Renal cortical epithelial cell (primary cell): ENCODE measurements at regions not wholly inside any gene's neighbourhood (a gene's known extent, or its start where the extent isn't known, plus 50 kb on each side); places are given as distances from the start of the nearest gene placed in this dataset.
A peak's percentile ranks its signal among the peaks of the same experiment; 100 is the strongest.
"Not testable (repeated sequence)": the region's sequence is repeated elsewhere in the genome, so short reads cannot be mapped to it uniquely, and the experiment has no call there.

Source experiments
- DNase-seq: peaks from one replicate; pipeline ENCODE4 v3.0.0-alpha.2; 2011; ENCODE audit warnings: low read depth

- no peak for DNase-seq
Measured at GRCh38 chr5:118185018-118185417, 803.3 kb downstream of the DTWD2 start.

GRCh38 chr5:118176146-118176545 is 812.2 kb downstream of the DTWD2 start:
- DNase-seq, result no peak

- DNase-seq, result no peak
Measured at GRCh38 chr5:118174671-118175070, 813.7 kb downstream of the DTWD2 start.

- DNase-seq, result no peak
Measured at GRCh38 chr5:118173340-118173739, 815.0 kb downstream of the DTWD2 start.

- no peak for DNase-seq
Measured at GRCh38 chr5:118165619-118166018, 822.7 kb downstream of the DTWD2 start.

- no peak for DNase-seq
Measured at GRCh38 chr5:118156181-118156580, 832.2 kb downstream of the DTWD2 start.

GRCh38 chr5:118146824-118147223 is 841.5 kb downstream of the DTWD2 start:
- DNase-seq, result no peak

- no peak for DNase-seq
Measured at GRCh38 chr5:118144540-118144939, 843.8 kb downstream of the DTWD2 start.

GRCh38 chr5:118139361-118139760 is 849.0 kb downstream of the DTWD2 start:
- DNase-seq, result no peak

GRCh38 chr5:118126159-118126558 is 862.2 kb downstream of the DTWD2 start:
- peak; percentile 25 for DNase-seq

GRCh38 chr5:118125687-118126086 is 862.7 kb downstream of the DTWD2 start:
- no peak for DNase-seq

GRCh38 chr5:118121258-118121657 is 867.1 kb downstream of the DTWD2 start:
- no peak for DNase-seq

GRCh38 chr5:118115791-118116190 is 872.6 kb downstream of the DTWD2 start:
- DNase-seq, result no peak

- DNase-seq, result no peak
Measured at GRCh38 chr5:118111956-118112355, 876.4 kb downstream of the DTWD2 start.

GRCh38 chr5:118107246-118107645 is 881.1 kb downstream of the DTWD2 start:
- DNase-seq, result not testable (repeated sequence)

- no peak for DNase-seq
Measured at GRCh38 chr5:118098716-118099115, 889.6 kb downstream of the DTWD2 start.

- peak; percentile 55 for DNase-seq
Measured at GRCh38 chr5:118095115-118095514, 893.2 kb downstream of the DTWD2 start.

- no peak for DNase-seq
Measured at GRCh38 chr5:118088448-118088847, 899.9 kb downstream of the DTWD2 start.

GRCh38 chr5:118076490-118076889 is 911.9 kb downstream of the DTWD2 start:
- DNase-seq, result peak; percentile 12

GRCh38 chr5:118070041-118070440 is 918.3 kb downstream of the DTWD2 start:
- DNase-seq, result no peak

- DNase-seq, result peak; percentile 47
Measured at GRCh38 chr5:118069452-118069851, 918.9 kb downstream of the DTWD2 start.

- DNase-seq, result no peak
Measured at GRCh38 chr5:118068886-118069285, 919.5 kb downstream of the DTWD2 start.

GRCh38 chr5:118063836-118064235 is 924.5 kb downstream of the DTWD2 start:
- not testable (repeated sequence) for DNase-seq

- no peak for DNase-seq
Measured at GRCh38 chr5:118060833-118061232, 927.5 kb downstream of the DTWD2 start.

- no peak for DNase-seq
Measured at GRCh38 chr5:118052503-118052902, 935.8 kb downstream of the DTWD2 start.
